ENCODE measurements at regions not wholly inside any gene's neighbourhood (a gene's known extent, or its start where the extent isn't known, plus 50 kb on each side); places are given as distances from the start of the nearest gene placed in this dataset.

GRCh38 chr14:98958048-98958631 lies 313.9 kb downstream of the BCL11B start:
- H3K36me3 ChIP-seq: no peaks in the 10 kb centered on the region
- H4K20me1 ChIP-seq: no peaks in the 10 kb centered on the region
- H3K27ac ChIP-seq: 0 out of 22 replicates have a peak overlapping the region, but pooled peaks of 2 of the 11 experiments have one; percentile 2 to 60
- H3K4me1 ChIP-seq: peaks cover 0 to 22% (median 0%) of the 10 kb centered on the region in 10 experiments; a peak in 8 of 20 replicates
- no peaks in the 10 kb centered on the region for H3K9me3 ChIP-seq (replicated peaks in 1 of 11)
- H3K4me2 ChIP-seq: peak overlapping the region in 3 of 11 experiments; percentile 1 to 50 (median 48); a peak in 3 of 22 replicates
- H3K4me3 ChIP-seq: no peak overlapping the region
- no peaks in the 10 kb centered on the region for H3K27me3 ChIP-seq
- H3K9ac ChIP-seq: no peak overlapping the region
- no peak for TF ChIP-seq Cebpa-rat (IDR thresholded peaks at IDR 0.05)

- TF ChIP-seq Cebpa-rat (IDR thresholded peaks at IDR 0.05): no peak
- Histone ChIP-seq H4K20me1 (no peaks in the 10 kb centered on the region), H3K4me2 (no peak overlapping the region), H3K9me3 (replicated peaks in 1 of 11) (no peaks in the 10 kb centered on the region), H3K4me1 (peaks cover 0 to 17% (median 0%) of the 10 kb centered on the region in 10 experiments; a peak in 8 of 20 replicates), H3K27ac (no peak overlapping the region), H3K27me3 (no peaks in the 10 kb centered on the region), H3K9ac (no peak overlapping the region), H3K4me3 (no peak overlapping the region), H3K36me3 (no peaks in the 10 kb centered on the region)
Observed at GRCh38 chr14:98958632-98959031, 313.4 kb downstream of the BCL11B start.

- H3K27ac ChIP-seq: no peak overlapping the region
- no peak overlapping the region for H3K9ac ChIP-seq
- H3K27me3 ChIP-seq: no peaks in the 10 kb centered on the region
- peaks cover 0 to 12% (median 0%) of the 10 kb centered on the region in 10 experiments; a peak in 8 of 20 replicates for H3K4me1 ChIP-seq
- H3K4me2 ChIP-seq: no peak overlapping the region
- TF ChIP-seq Cebpa-rat (IDR thresholded peaks at IDR 0.05): no peak
- H3K4me3 ChIP-seq: no peak overlapping the region
- H3K9me3 ChIP-seq (replicated peaks in 1 of 11): no peaks in the 10 kb centered on the region
- H4K20me1 ChIP-seq: no peaks in the 10 kb centered on the region
- no peaks in the 10 kb centered on the region for H3K36me3 ChIP-seq
Observed at GRCh38 chr14:98959410-98959809, 312.6 kb downstream of the BCL11B start.

GRCh38 chr14:98959958-98960616 lies 311.9 kb downstream of the BCL11B start:
- no peak for TF ChIP-seq Cebpa-rat (IDR thresholded peaks at IDR 0.05)
- no peak overlapping the region for H3K4me3 ChIP-seq
- no peaks in the 10 kb centered on the region for H3K27me3 ChIP-seq
- H4K20me1 ChIP-seq: no peaks in the 10 kb centered on the region
- no peaks in the 10 kb centered on the region for H3K9me3 ChIP-seq (replicated peaks in 1 of 11)
- H3K27ac ChIP-seq: no peak overlapping the region
- no peak overlapping the region for H3K4me2 ChIP-seq
- H3K4me1 ChIP-seq: peaks cover 0 to 15% (median 4%) of the 10 kb centered on the region in 10 experiments; a peak in 13 of 20 replicates
- no peaks in the 10 kb centered on the region for H3K36me3 ChIP-seq
- no peak overlapping the region for H3K9ac ChIP-seq

- peaks cover 0 to 19% (median 8%) of the 10 kb centered on the region in 10 experiments; a peak in 14 of 20 replicates for H3K4me1 ChIP-seq
- H3K9ac ChIP-seq: no peak overlapping the region
- H3K4me2 ChIP-seq: no peak overlapping the region
- H3K4me3 ChIP-seq: no peak overlapping the region
- H3K36me3 ChIP-seq: no peaks in the 10 kb centered on the region
- H3K27ac ChIP-seq: no peak overlapping the region
- no peaks in the 10 kb centered on the region for H3K9me3 ChIP-seq (replicated peaks in 1 of 11)
- no peaks in the 10 kb centered on the region for H4K20me1 ChIP-seq
- no peak for TF ChIP-seq Cebpa-rat (IDR thresholded peaks at IDR 0.05)
- no peaks in the 10 kb centered on the region for H3K27me3 ChIP-seq
Observed at GRCh38 chr14:98960617-98961013, 311.4 kb downstream of the BCL11B start.

- no peak overlapping the region for H3K9ac ChIP-seq
- TF ChIP-seq Cebpa-rat (IDR thresholded peaks at IDR 0.05): no peak
- H3K9me3 ChIP-seq (replicated peaks in 1 of 11): no peaks in the 10 kb centered on the region
- no peak overlapping the region for H3K27ac ChIP-seq
- H3K4me3 ChIP-seq: no peak overlapping the region
- H3K4me1 ChIP-seq: peaks cover 0 to 19% (median 10%) of the 10 kb centered on the region in 10 experiments; a peak in 14 of 20 replicates
- H3K4me2 ChIP-seq: no peak overlapping the region
- H4K20me1 ChIP-seq: no peaks in the 10 kb centered on the region
- H3K36me3 ChIP-seq: no peaks in the 10 kb centered on the region
- H3K27me3 ChIP-seq: no peaks in the 10 kb centered on the region
Observed at GRCh38 chr14:98961191-98961590, 310.8 kb downstream of the BCL11B start.

GRCh38 chr14:98962118-98962517 lies 309.9 kb downstream of the BCL11B start:
- Histone ChIP-seq H3K27me3 (no peaks in the 10 kb centered on the region), H4K20me1 (no peaks in the 10 kb centered on the region), H3K36me3 (no peaks in the 10 kb centered on the region), H3K9ac (no peak overlapping the region), H3K9me3 (replicated peaks in 1 of 11) (no peaks in the 10 kb centered on the region), H3K4me3 (no peak overlapping the region), H3K4me2 (no peak overlapping the region), H3K4me1 (peaks cover 0 to 16% (median 9%) of the 10 kb centered on the region in 10 experiments; a peak in 14 of 20 replicates), H3K27ac (no peak overlapping the region)
- no peak for TF ChIP-seq Cebpa-rat (IDR thresholded peaks at IDR 0.05)

- Histone ChIP-seq H3K9ac (no peak overlapping the region), H3K4me2 (no peak overlapping the region), H4K20me1 (no peaks in the 10 kb centered on the region), H3K27me3 (no peaks in the 10 kb centered on the region), H3K27ac (no peak overlapping the region), H3K4me3 (no peak overlapping the region), H3K36me3 (no peaks in the 10 kb centered on the region), H3K4me1 (peaks cover 0 to 14% (median 8%) of the 10 kb centered on the region in 10 experiments; a peak in 9 of 20 replicates), H3K9me3 (replicated peaks in 1 of 11) (no peaks in the 10 kb centered on the region)
- TF ChIP-seq Cebpa-rat (IDR thresholded peaks at IDR 0.05): no peak
Observed at GRCh38 chr14:98963610-98964009, 308.4 kb downstream of the BCL11B start.

- no peak for TF ChIP-seq Cebpa-rat (IDR thresholded peaks at IDR 0.05)
- Histone ChIP-seq H3K27ac (no peak overlapping the region), H3K4me3 (no peak overlapping the region), H3K4me2 (peak overlapping the region in 1 of 11 experiments; percentile 10; a peak in 1 of 22 replicates), H3K27me3 (no peaks in the 10 kb centered on the region), H3K36me3 (no peaks in the 10 kb centered on the region), H4K20me1 (no peaks in the 10 kb centered on the region), H3K9me3 (replicated peaks in 1 of 11) (no peaks in the 10 kb centered on the region), H3K9ac (no peak overlapping the region), H3K4me1 (peaks cover 0 to 17% (median 9%) of the 10 kb centered on the region in 10 experiments; a peak in 9 of 20 replicates)
Observed at GRCh38 chr14:98964171-98964570, 307.8 kb downstream of the BCL11B start.

Data from BLaER1 treated with 17β-estradiol and CSF1 and Interleukin-3, amounts not matched to agents 10 nM and 100 nM (cell line).